GM23248 (cell line): ENCODE measurements at regions not wholly inside any gene's neighbourhood (a gene's known extent, or its start where the extent isn't known, plus 50 kb on each side); places are given as distances from the start of the nearest gene placed in this dataset.

ENCODE experiments used
- DNase-seq: peaks from one replicate; pipeline ENCODE4 v3.0.0-alpha.2; 2015
- H2AFZ ChIP-seq: fragments of 200-600 bp; sonication (generic); 2 replicates; pipeline ENCODE4 v1.6.1; 2016; ENCODE audit warnings: antibody characterized with exemption
- H3F3A ChIP-seq: fragments of 200-600 bp; sonication (generic); 2 replicates; pipeline ENCODE4 v1.6.1; 2016; ENCODE audit warnings: mild to moderate bottlenecking, antibody characterized with exemption, mixed run types; ENCODE audit not compliant: insufficient read depth
- H3K27ac ChIP-seq: fragments of 200-600 bp; sonication (generic); 2 replicates; pipeline ENCODE4 v1.5.1; 2016; ENCODE audit warnings: mild to moderate bottlenecking
- H3K27me3 ChIP-seq: fragments of 200-600 bp; sonication (generic); replicated peaks from 2 replicates; pipeline ENCODE4 v1.6.1; 2016; ENCODE audit warnings: mild to moderate bottlenecking; ENCODE audit not compliant: insufficient read depth
- H3K36me3 ChIP-seq: fragments of 200-600 bp; sonication (generic); 2 replicates; pipeline ENCODE4 v1.6.1; 2016; ENCODE audit warnings: low read depth, mild to moderate bottlenecking
- H3K4me1 ChIP-seq: fragments of 200-600 bp; sonication (generic); 2 replicates; pipeline ENCODE4 v1.6.1; 2016; ENCODE audit warnings: mild to moderate bottlenecking; ENCODE audit not compliant: insufficient read depth
- H3K4me2 ChIP-seq: fragments of 200-600 bp; sonication (generic); one replicate; pipeline ENCODE4 v1.6.1; 2016; ENCODE audit warnings: mild to moderate bottlenecking; ENCODE audit not compliant: unreplicated experiment
- H3K4me3 ChIP-seq: fragments of 200-600 bp; sonication (generic); 2 replicates; pipeline ENCODE4 v1.5.1; 2016; ENCODE audit warnings: mild to moderate bottlenecking
- H3K79me2 ChIP-seq: fragments of 200-600 bp; sonication (generic); 2 replicates; pipeline ENCODE4 v1.6.1; 2016; ENCODE audit warnings: mild to moderate bottlenecking; ENCODE audit not compliant: insufficient read depth
- H3K9ac ChIP-seq: fragments of 200-600 bp; sonication (generic); 2 replicates; pipeline ENCODE4 v1.6.1; 2016; ENCODE audit warnings: mild to moderate bottlenecking
- H3K9me2 ChIP-seq: fragments of 200-600 bp; sonication (generic); 2 replicates; pipeline ENCODE4 v1.6.1; 2016; ENCODE audit warnings: mixed run types, mild to moderate bottlenecking, moderate library complexity; ENCODE audit not compliant: insufficient read depth
- H3K9me3 ChIP-seq: fragments of 200-600 bp; sonication (generic); one replicate; pipeline ENCODE4 v1.6.1; 2017; ENCODE audit warnings: low read depth
- H4K20me1 ChIP-seq: fragments of 200-600 bp; sonication (generic); 2 replicates; pipeline ENCODE4 v1.6.0; 2016; ENCODE audit not compliant: insufficient read depth
- EZH2 ChIP-seq: fragments of 200-600 bp; sonication (generic); IDR thresholded peaks from 2 replicates; pipeline ENCODE4 v1.6.1; 2018; ENCODE audit warnings: antibody characterized with exemption, mild to moderate bottlenecking; ENCODE audit not compliant: insufficient read depth, poor library complexity, severe bottlenecking
- EZH2phosphoT487 ChIP-seq: fragments of 200-600 bp; sonication (generic); IDR thresholded peaks from 2 replicates; pipeline ENCODE4 v1.6.1; 2018; ENCODE audit warnings: antibody characterized with exemption, moderate library complexity, mild to moderate bottlenecking, low read depth; ENCODE audit not compliant: insufficient read depth
- WGBS, 2 experiments: methylation state at CpG; one replicate each; pipeline ENCODE4 v1.1.6; 2015 to 2017; ENCODE audit warnings: low lambda C conversion rate in 2 of 2, low coverage in 1 of 2; ENCODE audit errors: missing lambda C conversion rate in 2 of 2; 5-methylcytosine and 5-hydroxymethylcytosine counted together
- in situ Hi-C: fragments of 300-500 bp; cut with MboI; formaldehyde crosslinking; loops from 2 replicates; pipeline ENCODE4 v1.15.0; 2020

DNA sequence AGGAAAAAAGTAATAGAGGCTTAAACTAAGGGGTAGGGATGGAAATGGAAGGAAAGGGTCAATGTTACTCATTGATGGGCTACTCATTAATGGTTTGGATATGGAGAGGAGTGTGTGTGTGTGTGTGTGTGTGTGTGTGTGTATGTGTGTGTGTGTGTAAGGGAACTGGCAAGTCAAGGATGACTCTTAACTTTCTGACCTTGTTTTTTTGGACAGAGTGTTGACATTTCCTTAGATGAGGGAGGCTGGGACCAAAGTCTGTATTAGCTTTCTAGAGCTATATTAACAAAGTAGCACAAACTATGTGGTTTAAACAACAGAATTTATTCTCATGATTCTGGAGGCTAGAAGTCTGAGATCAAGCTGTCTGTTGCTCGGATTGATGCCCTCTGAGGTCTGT lies 202.7 kb downstream of the GBA3 start:
- Histone ChIP-seq H3K27ac (no peak overlapping the region), H3K9me2 (no peaks in the 10 kb centered on the region), H4K20me1 (no peaks in the 10 kb centered on the region), H3K27me3 (no peaks in the 10 kb centered on the region), H3K4me3 (no peak overlapping the region), H3K36me3 (no peaks in the 10 kb centered on the region), H3K9me3 (no peaks in the 10 kb centered on the region), H2AFZ (no peak overlapping the region), H3K79me2 (no peaks in the 10 kb centered on the region), H3K4me2 (no peak overlapping the region), H3K9ac (no peak overlapping the region), H3K4me1 (no peaks in the 10 kb centered on the region), H3F3A (no peaks in the 10 kb centered on the region)
- in situ Hi-C loops: no loop called here
- TF ChIP-seq EZH2: no peak
- no peak for TF ChIP-seq EZH2phosphoT487
- DNase-seq: no peak
- 13 to 25% methylated on average over 1 of the region's 1 CpG for WGBS, 2 experiments

DNA sequence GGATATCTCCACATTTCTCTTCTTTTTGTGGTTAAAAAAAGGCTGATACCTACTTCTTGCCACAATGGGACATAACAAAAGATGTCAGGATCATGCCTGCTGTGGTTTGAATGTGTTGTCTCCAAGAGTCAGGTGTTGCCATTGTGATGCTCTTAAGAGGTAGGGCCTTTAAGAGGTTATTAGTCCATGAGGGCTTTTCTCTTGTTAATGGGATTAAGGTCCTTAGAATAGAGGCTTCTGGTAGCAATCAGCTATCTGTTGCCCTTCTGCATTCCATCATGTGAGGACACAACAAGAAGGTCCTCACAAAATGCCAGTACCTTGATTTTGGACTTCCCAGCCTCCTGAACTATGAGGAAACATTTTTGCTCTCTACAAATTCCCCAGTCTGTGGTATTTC lies 191.4 kb downstream of the GBA3 start:
- DNase-seq: no peak
- H3K79me2 ChIP-seq: no peaks in the 10 kb centered on the region
- no peaks in the 10 kb centered on the region for H3K9me3 ChIP-seq
- no peak overlapping the region for H3K4me2 ChIP-seq
- in situ Hi-C loops: no loop called here
- TF ChIP-seq EZH2 (no peak), EZH2phosphoT487 (no peak)
- H2AFZ ChIP-seq: no peak overlapping the region
- no peaks in the 10 kb centered on the region for H3F3A ChIP-seq
- H3K4me1 ChIP-seq: no peaks in the 10 kb centered on the region
- no peaks in the 10 kb centered on the region for H3K36me3 ChIP-seq
- H3K9ac ChIP-seq: no peak overlapping the region
- H3K4me3 ChIP-seq: no peak overlapping the region
- H3K9me2 ChIP-seq: no peaks in the 10 kb centered on the region
- H4K20me1 ChIP-seq: no peaks in the 10 kb centered on the region
- no peak overlapping the region for H3K27ac ChIP-seq
- H3K27me3 ChIP-seq: no peaks in the 10 kb centered on the region

GRCh38 chr4:22881411-22881810 lies 188.7 kb downstream of the GBA3 start:
- no peak overlapping the region for H2AFZ ChIP-seq

GRCh38 chr4:22877486-22878052 lies 184.8 kb downstream of the GBA3 start:
- no peaks in the 10 kb centered on the region for H3K4me1 ChIP-seq
- no peaks in the 10 kb centered on the region for H3K27me3 ChIP-seq
- in situ Hi-C loops: no loop called here
- H3K9me2 ChIP-seq: no peaks in the 10 kb centered on the region
- no peak overlapping the region for H2AFZ ChIP-seq
- H3K9ac ChIP-seq: no peak overlapping the region
- no peaks in the 10 kb centered on the region for H3K36me3 ChIP-seq
- no peak for DNase-seq
- H3K27ac ChIP-seq: no peak overlapping the region
- no peaks in the 10 kb centered on the region for H3K79me2 ChIP-seq
- H4K20me1 ChIP-seq: no peaks in the 10 kb centered on the region
- WGBS, 2 experiments: 38 to 40% methylated on average over 16 of the region's 16 CpGs
- no peaks in the 10 kb centered on the region for H3K9me3 ChIP-seq
- no peak for TF ChIP-seq EZH2phosphoT487
- no peak overlapping the region for H3K4me3 ChIP-seq
- no peak overlapping the region for H3K4me2 ChIP-seq
- H3F3A ChIP-seq: no peaks in the 10 kb centered on the region

More at GRCh38 chr4:22881411-22881810, 188.7 kb downstream of the GBA3 start:
- TF ChIP-seq EZH2phosphoT487 (no peak), EZH2 (no peak)
- no peak for DNase-seq
- Histone ChIP-seq H3F3A (no peaks in the 10 kb centered on the region), H4K20me1 (no peaks in the 10 kb centered on the region), H3K36me3 (no peaks in the 10 kb centered on the region), H3K79me2 (no peaks in the 10 kb centered on the region), H3K4me2 (no peak overlapping the region), H3K9ac (no peak overlapping the region), H3K27ac (no peak overlapping the region), H3K27me3 (no peaks in the 10 kb centered on the region), H3K9me2 (no peaks in the 10 kb centered on the region), H3K4me3 (no peak overlapping the region), H3K9me3 (no peaks in the 10 kb centered on the region), H3K4me1 (no peaks in the 10 kb centered on the region)
- in situ Hi-C loops: no loop called here

DNA sequence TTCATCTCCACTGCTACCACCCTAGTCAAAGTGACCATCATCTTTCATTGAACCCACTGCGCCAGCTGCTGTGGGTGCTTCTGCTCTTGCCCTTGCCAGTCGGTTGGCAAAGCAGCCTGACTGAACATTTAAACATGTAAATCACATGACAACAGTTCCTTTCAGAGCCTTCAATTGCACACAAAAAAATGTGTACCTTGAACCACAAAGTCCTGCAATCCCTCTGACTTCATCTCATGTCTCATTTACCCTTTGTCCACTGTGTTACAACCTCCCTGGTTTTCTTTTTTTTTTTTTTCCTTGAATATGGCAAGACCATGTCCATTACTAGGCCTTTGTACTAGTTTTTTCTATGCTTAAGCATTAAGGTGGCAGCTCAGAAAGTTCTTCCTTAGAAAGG lies 183.5 kb downstream of the GBA3 start:
- no peak overlapping the region for H3K27ac ChIP-seq
- H3K4me1 ChIP-seq: no peaks in the 10 kb centered on the region
- no peaks in the 10 kb centered on the region for H3K36me3 ChIP-seq
- WGBS, 2 experiments: 22 to 29% methylated on average over 2 of the region's 2 CpGs
- H3F3A ChIP-seq: no peaks in the 10 kb centered on the region
- DNase-seq: no peak
- TF ChIP-seq EZH2phosphoT487 (no peak), EZH2 (no peak)
- no peak overlapping the region for H3K4me3 ChIP-seq
- no peaks in the 10 kb centered on the region for H3K9me2 ChIP-seq
- no peaks in the 10 kb centered on the region for H4K20me1 ChIP-seq
- H3K79me2 ChIP-seq: no peaks in the 10 kb centered on the region
- H2AFZ ChIP-seq: no peak overlapping the region
- H3K9ac ChIP-seq: no peak overlapping the region
- H3K27me3 ChIP-seq: no peaks in the 10 kb centered on the region
- in situ Hi-C loops: no loop called here
- no peaks in the 10 kb centered on the region for H3K9me3 ChIP-seq
- no peak overlapping the region for H3K4me2 ChIP-seq
